K562 (cell line): ENCODE measurements at regions not wholly inside any gene's neighbourhood (a gene's known extent, or its start where the extent isn't known, plus 50 kb on each side); places are given as distances from the start of the nearest gene placed in this dataset.

ENCODE experiments used
- ATAC-seq: fragments of 200-7000 bp; cut with Tn5 transposase; 3 replicates; pipeline ENCODE4 v1.9.1; 2020; ENCODE audit warnings: moderate library complexity
- BruUV-seq: library from RNA; stranded (reverse); fragments of 400-500 nt; replicated peaks from 2 replicates; lab custom pipeline; 2021; lab: Mats Ljungman, UMichigan
- CTCF ChIA-PET: fragments of 300-600 bp; formaldehyde crosslinking; extraction: SDS; loops from one replicate; lab custom pipeline; 2021; ENCODE audit warnings: low intra/inter-chr PET ratio; lab: Yijun Ruan, JAX
- POLR2A ChIA-PET: fragments of 300-600, 350-650 bp; sonication (Branson Sonifier 250); formaldehyde crosslinking; extraction: SDS; loops from one replicate; lab custom pipeline; 2021; ENCODE audit warnings: antibody characterized with exemption, inconsistent platforms; lab: Yijun Ruan, JAX
- DNase-seq, 4 experiments: peaks; one replicate each; pipeline versions ENCODE4 v3.0.0 to v3.0.0-alpha.2; 2011 to 2018; ENCODE audit warnings: low spot score in 3 of 4, mixed read lengths in 3 of 4; ENCODE audit errors: extremely low read depth in 1 of 4
- FAIRE-seq: peaks from 2 replicates; lab custom pipeline; 2011; peaks lifted over from hg19 to GRCh38; lab: Jason Lieb, UNC
- H2AFZ ChIP-seq: 2 replicates; pipeline ENCODE4 v1.6.0; 2011; ENCODE audit warnings: low read depth, low read length, control low read depth, inconsistent platforms
- H3K27ac ChIP-seq: fragments of 200-600 bp; 3 replicates; pipeline ENCODE4 v1.8.0; 2011; ENCODE audit warnings: low read depth, mild to moderate bottlenecking, control low read depth, inconsistent platforms, low read length, moderate library complexity, mixed read lengths; ENCODE audit errors: extremely low read depth
- H3K27me3 ChIP-seq, 2 experiments: fragments of 300-600 bp in 1 of 2; 2 replicates in 1 of 2; 3 replicates in 1 of 2; pipeline versions ENCODE4 v1.6.0 to v1.8.0; 2011; ENCODE audit warnings: inconsistent platforms in 2 of 2, low read length in 2 of 2, mild to moderate bottlenecking in 1 of 2, mixed read lengths in 1 of 2, moderate library complexity in 1 of 2; ENCODE audit not compliant: control insufficient read depth in 2 of 2, insufficient read depth in 2 of 2
- H3K36me3 ChIP-seq: fragments of 300-600 bp; 3 replicates; pipeline ENCODE4 v1.8.0; 2011; ENCODE audit warnings: mild to moderate bottlenecking, low read length, inconsistent platforms; ENCODE audit not compliant: control insufficient read depth, insufficient read depth
- H3K4me1 ChIP-seq, 2 experiments: fragments of 200-600 bp in 1 of 2; replicated peaks in 1 of 2; 2 replicates in 1 of 2; 3 replicates in 1 of 2; pipeline versions ENCODE4 v1.5.1 to v1.8.0; 2011; ENCODE audit warnings: inconsistent platforms in 2 of 2, low read length in 2 of 2, mild to moderate bottlenecking in 1 of 2, mixed read lengths in 1 of 2, moderate library complexity in 1 of 2; ENCODE audit not compliant: control insufficient read depth in 2 of 2, insufficient read depth in 2 of 2
- H3K4me2 ChIP-seq: 2 replicates; pipeline ENCODE4 v1.6.1; 2011; ENCODE audit warnings: low read length, control low read depth, inconsistent platforms, mixed read lengths; ENCODE audit not compliant: insufficient read depth
- H3K4me3 ChIP-seq: fragments of 200-600 bp; sonication (generic), shearing (Covaris generic); 2 replicates; pipeline ENCODE4 v1.5.1; 2016; ENCODE audit warnings: control low read depth, inconsistent platforms
- H3K79me2 ChIP-seq: fragments of 200-600 bp; 3 replicates; pipeline ENCODE4 v1.8.0; 2011; ENCODE audit warnings: low read length, inconsistent platforms; ENCODE audit not compliant: control insufficient read depth, insufficient read depth
- H3K9ac ChIP-seq, 2 experiments: 2 replicates each; pipeline versions ENCODE4 v1.6.0 to v1.6.1; 2011; ENCODE audit warnings: low read depth in 2 of 2, low read length in 2 of 2, control low read depth in 1 of 2, inconsistent platforms in 1 of 2, mild to moderate bottlenecking in 1 of 2, mixed read lengths in 1 of 2; ENCODE audit not compliant: insufficient read depth in 1 of 2
- H3K9me1 ChIP-seq: one replicate; pipeline ENCODE4 v1.6.0; 2011; ENCODE audit warnings: inconsistent platforms, mild to moderate bottlenecking, low read length, moderate library complexity; ENCODE audit not compliant: control insufficient read depth, insufficient read depth
- H3K9me3 ChIP-seq: replicated peaks from 2 replicates; pipeline ENCODE4 v1.5.1; 2011; ENCODE audit warnings: low read depth, low read length, inconsistent platforms; ENCODE audit not compliant: control insufficient read depth, insufficient read depth
- H4K20me1 ChIP-seq: replicated peaks from 2 replicates; pipeline ENCODE4 v1.6.1; 2011; ENCODE audit warnings: low read length, inconsistent platforms, mixed read lengths; ENCODE audit not compliant: control insufficient read depth, insufficient read depth
- BRD4 ChIP-seq: fragments of 200-600 bp; sonication (generic); IDR thresholded peaks from 2 replicates; pipeline ENCODE4 v1.6.1; 2017; ENCODE audit warnings: inconsistent platforms
- ELF2 ChIP-seq: fragments of 250-450 bp; sonication (Bioruptor Pico); IDR thresholded peaks from 2 replicates; pipeline ENCODE4 v1.5.0; 2021; ENCODE audit warnings: mild to moderate bottlenecking
- HDAC3 ChIP-seq: fragments of 450-650 bp; IDR thresholded peaks from 2 replicates; pipeline ENCODE4 v1.6.1; 2018; ENCODE audit warnings: borderline replicate concordance, mild to moderate bottlenecking, moderate library complexity; ENCODE audit not compliant: partially characterized antibody
- KAT2B ChIP-seq: IDR thresholded peaks from one replicate; pipeline ENCODE4 v1.6.1; 2012; ENCODE audit warnings: low read depth, mild to moderate bottlenecking, control low read depth, inconsistent platforms, low read length, moderate library complexity
- KDM5B ChIP-seq: fragments of 200-600 bp; sonication (generic); IDR thresholded peaks from 2 replicates; pipeline ENCODE4 v1.6.1; 2012; ENCODE audit warnings: low read depth, mild to moderate bottlenecking, moderate library complexity, low read length, control low read depth, inconsistent platforms; ENCODE audit not compliant: insufficient replicate concordance
- KLF13 ChIP-seq: fragments of 450-650 bp; IDR thresholded peaks from 2 replicates; pipeline ENCODE4 v1.6.1; 2016; ENCODE audit warnings: missing genetic modification characterization, low read depth, mild to moderate bottlenecking, missing compliant biosample characterization, moderate library complexity, borderline replicate concordance
- MGA ChIP-seq: fragments of 450-650 bp; IDR thresholded peaks from 2 replicates; pipeline ENCODE4 v1.6.1; 2016; ENCODE audit warnings: mild to moderate bottlenecking, moderate library complexity
- MIER1 ChIP-seq: fragments of 450-650 bp; IDR thresholded peaks from 2 replicates; pipeline ENCODE4 v1.6.1; 2016; ENCODE audit warnings: antibody characterized with exemption, mild to moderate bottlenecking, low read depth
- U2AF2 ChIP-seq: fragments of 200-400 bp; formaldehyde crosslinking; optimal IDR thresholded peaks from 2 replicates; pipeline ENCODE3; 2017; ENCODE audit warnings: low read depth, mild to moderate bottlenecking, low read length
- ZNF134 ChIP-seq: fragments of 250-450 bp; sonication (Bioruptor Pico); conservative IDR thresholded peaks from 2 replicates; pipeline ENCODE4 v1.4.0; 2020
- ZNF282 ChIP-seq: sonication (generic); formaldehyde crosslinking; IDR thresholded peaks from 2 replicates; pipeline ENCODE4 v1.8.1; 2023; ENCODE audit warnings: missing genetic modification reagents
- ZNF384 ChIP-seq: IDR thresholded peaks from 2 replicates; pipeline ENCODE4 v1.6.1; 2012; ENCODE audit warnings: low read depth, low read length, improper control_type of control experiment
- ZNF830 ChIP-seq: fragments of 250-450 bp; sonication (Bioruptor Pico); IDR thresholded peaks from 2 replicates; pipeline ENCODE4 v1.5.0; 2021; ENCODE audit warnings: mild to moderate bottlenecking
- WGBS: fragments of 100-300 bp; shearing (Covaris generic); methylation state at CpG from one replicate; pipeline ENCODE4 v1.1.6; 2016; ENCODE audit warnings: low coverage, mixed read lengths; ENCODE audit not compliant: insufficient coverage; ENCODE audit errors: missing lambda C conversion rate; 5-methylcytosine and 5-hydroxymethylcytosine counted together
- in situ Hi-C: fragments of 300-500 bp; cut with MboI; formaldehyde crosslinking; loops from 4 replicates; pipeline ENCODE4 v1.15.0; 2018; ENCODE audit warnings: inconsistent platforms, mixed read lengths
- intact Hi-C: fragments of 100-400 bp; cut with micrococcal nuclease; formaldehyde crosslinking; loops from 2 replicates; pipeline ENCODE4 v1.14.2; 2022

- no peak for ATAC-seq
- Histone ChIP-seq H3K79me2 (no peaks in the 10 kb centered on the region), H3K4me3 (no peak overlapping the region), H3K27ac (no peak overlapping the region), H4K20me1 (no peaks in the 10 kb centered on the region), H3K36me3 (no peaks in the 10 kb centered on the region), H3K4me2 (no peak overlapping the region), H2AFZ (no peak overlapping the region), H3K9ac (no peak overlapping the region), H3K9me3 (no peaks in the 10 kb centered on the region), H3K9me1 (no peaks in the 10 kb centered on the region), H3K4me1 (no peaks in the 10 kb centered on the region), H3K27me3 (no peaks in the 10 kb centered on the region)
- intact Hi-C loops (no loop called here), in situ Hi-C loops (no loop called here)
- ChIA-PET POLR2A (interaction anchor here (0.5 kb wide), 1 partner anchor 661 kb away, joined by 3 read pairs; no protein-coding TSS in a partner anchor), CTCF (no interaction called here)
- BruUV-seq = no TSS peak
- FAIRE-seq = no peak
- WGBS = 0% methylated on average over 3 of the region's 3 CpGs
- DNase-seq = no peak
- TF ChIP-seq MGA = no peak
- no peak for TF ChIP-seq KAT2B
- TF ChIP-seq ZNF282 (CRISPR knock-in tag) = no peak
- no peak for TF ChIP-seq U2AF2
- TF ChIP-seq ELF2 (CRISPR knock-in tag) = no peak
- TF ChIP-seq ZNF134 (CRISPR knock-in tag) = no peak
- no peak for TF ChIP-seq KLF13 (tag)
- no peak for TF ChIP-seq KDM5B
- no peak for TF ChIP-seq ZNF830 (CRISPR knock-in tag)
- no peak for TF ChIP-seq BRD4
- no peak for TF ChIP-seq ZNF384
- no peak for TF ChIP-seq MIER1
- TF ChIP-seq HDAC3 = no peak
Measured at GRCh38 chr5:44932922-44933585, 124.3 kb downstream of the MRPS30 start.
